ENCODE measurements at regions not wholly inside any gene's neighbourhood (a gene's known extent, or its start where the extent isn't known, plus 50 kb on each side); places are given as distances from the start of the nearest gene placed in this dataset.

GRCh38 chr6:111980143-111980542 lies 73.8 kb upstream of the CCN6 start:
- H2AFZ ChIP-seq (ENCODE audit: low read length): no peak overlapping the region
- H4K5ac ChIP-seq (ENCODE audit: insufficient read length, low read depth, low read length): no peak overlapping the region
- no peak overlapping the region for H3K27ac ChIP-seq (ENCODE audit: insufficient read length, low read depth, low read length)
- H3K23me2 ChIP-seq (ENCODE audit: insufficient read length, low read depth, low read length, poor library complexity, severe bottlenecking): no peaks in the 10 kb centered on the region
- no peak overlapping the region for H2BK120ac ChIP-seq (ENCODE audit: low read depth, low read length, poor library complexity, severe bottlenecking)
- no peak overlapping the region for H4K8ac ChIP-seq (replicated peaks; ENCODE audit: insufficient read length, low read depth, low read length)
- H3K4me1 ChIP-seq (ENCODE audit: insufficient read depth, low read length): peaks cover 3% of the 10 kb centered on the region; the same call in 1 of the 2 replicates
- H2AK5ac ChIP-seq (ENCODE audit: insufficient read length, low read length): no peak overlapping the region
- no peaks in the 10 kb centered on the region for H3K27me3 ChIP-seq (ENCODE audit: insufficient read depth, low read length)
- no peak overlapping the region for H3K4me2 ChIP-seq (ENCODE audit: insufficient read depth, insufficient read length, low read length)
- H2BK20ac ChIP-seq (ENCODE audit: low read depth, low read length, poor library complexity, severe bottlenecking): no peak overlapping the region
- no peaks in the 10 kb centered on the region; a peak in 1 of 5 replicates for H3K9me3 Mint-ChIP-seq
- H4K20me1 ChIP-seq (ENCODE audit: control insufficient read depth, insufficient read depth, insufficient read length): no peaks in the 10 kb centered on the region
- no peak overlapping the region for H3K9ac ChIP-seq (ENCODE audit: extremely low read depth, insufficient read length, low read length)
- TF ChIP-seq, protein P1, sequence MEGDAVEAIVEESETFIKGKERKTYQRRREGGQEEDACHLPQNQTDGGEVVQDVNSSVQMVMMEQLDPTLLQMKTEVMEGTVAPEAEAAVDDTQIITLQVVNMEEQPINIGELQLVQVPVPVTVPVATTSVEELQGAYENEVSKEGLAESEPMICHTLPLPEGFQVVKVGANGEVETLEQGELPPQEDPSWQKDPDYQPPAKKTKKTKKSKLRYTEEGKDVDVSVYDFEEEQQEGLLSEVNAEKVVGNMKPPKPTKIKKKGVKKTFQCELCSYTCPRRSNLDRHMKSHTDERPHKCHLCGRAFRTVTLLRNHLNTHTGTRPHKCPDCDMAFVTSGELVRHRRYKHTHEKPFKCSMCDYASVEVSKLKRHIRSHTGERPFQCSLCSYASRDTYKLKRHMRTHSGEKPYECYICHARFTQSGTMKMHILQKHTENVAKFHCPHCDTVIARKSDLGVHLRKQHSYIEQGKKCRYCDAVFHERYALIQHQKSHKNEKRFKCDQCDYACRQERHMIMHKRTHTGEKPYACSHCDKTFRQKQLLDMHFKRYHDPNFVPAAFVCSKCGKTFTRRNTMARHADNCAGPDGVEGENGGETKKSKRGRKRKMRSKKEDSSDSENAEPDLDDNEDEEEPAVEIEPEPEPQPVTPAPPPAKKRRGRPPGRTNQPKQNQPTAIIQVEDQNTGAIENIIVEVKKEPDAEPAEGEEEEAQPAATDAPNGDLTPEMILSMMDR (conservative IDR thresholded peaks at IDR 0.05): no peak
- no peak overlapping the region for H3K4me3 Mint-ChIP-seq
- H3K36me3 Mint-ChIP-seq (ENCODE audit: insufficient read depth in 1 of 3, low read depth in 3 of 3): no peaks in the 10 kb centered on the region
- H2BK5ac ChIP-seq (ENCODE audit: insufficient read length, low read length): no peak overlapping the region
- DNase-seq: no peak
- no peak overlapping the region for H3K14ac ChIP-seq (ENCODE audit: insufficient read depth, low read length)
- H2BK12ac ChIP-seq (ENCODE audit: insufficient read length, low read depth, low read length): no peak overlapping the region
- H3K27ac Mint-ChIP-seq: no peak overlapping the region
- H3K79me1 ChIP-seq (ENCODE audit: insufficient read depth, low read depth, low read length, poor library complexity, severe bottlenecking): no peaks in the 10 kb centered on the region
- H3K23ac ChIP-seq (ENCODE audit: insufficient read length, low read depth, low read length): no peak overlapping the region
- no CpG with 5 or more reads among the region's 6 CpGs for WGBS (ENCODE audit: extremely low coverage, insufficient read length, low lambda C conversion rate)
- H3K4ac ChIP-seq (ENCODE audit: low read depth, low read length): no peak overlapping the region
- H3K18ac ChIP-seq (ENCODE audit: insufficient read length, low read depth, low read length): no peak overlapping the region
- H3K56ac ChIP-seq (ENCODE audit: insufficient read length, low read depth, low read length): no peak overlapping the region
- H3K27me3 Mint-ChIP-seq (ENCODE audit: low read depth): peaks cover 18% of the 10 kb centered on the region
- no peak overlapping the region for H3T11ph ChIP-seq (ENCODE audit: low read length)
- H2BK15ac ChIP-seq (ENCODE audit: low read depth, low read length): no peak overlapping the region
- H3K79me2 ChIP-seq (ENCODE audit: insufficient read depth, low read length): no peaks in the 10 kb centered on the region
- H3K4me1 Mint-ChIP-seq: peaks cover 11 to 14% of the 10 kb centered on the region in 2 experiments
- no peaks in the 10 kb centered on the region for H3K9me3 ChIP-seq (ENCODE audit: control insufficient read depth, low read depth, low read length)
- H4K91ac ChIP-seq (ENCODE audit: insufficient read length, low read depth, low read length): no peak overlapping the region

Data from H9 (cell line).